Activated CD4-positive, alpha-beta T cell treated with anti-CD3 and anti-CD28 coated beads, Interleukin-2, Interleukin-4, amounts not matched to agents 100 ng/mL and 50 ng/mL, durations not matched to agents 16 hours and 8 hours (primary cell): ENCODE measurements at regions not wholly inside any gene's neighbourhood (a gene's known extent, or its start where the extent isn't known, plus 50 kb on each side); places are given as distances from the start of the nearest gene placed in this dataset.

Experiments used
- DNase-seq: peaks from one replicate; pipeline ENCODE4 v3.0.0-alpha.2; 2020; ENCODE audit warnings: low spot score

DNA sequence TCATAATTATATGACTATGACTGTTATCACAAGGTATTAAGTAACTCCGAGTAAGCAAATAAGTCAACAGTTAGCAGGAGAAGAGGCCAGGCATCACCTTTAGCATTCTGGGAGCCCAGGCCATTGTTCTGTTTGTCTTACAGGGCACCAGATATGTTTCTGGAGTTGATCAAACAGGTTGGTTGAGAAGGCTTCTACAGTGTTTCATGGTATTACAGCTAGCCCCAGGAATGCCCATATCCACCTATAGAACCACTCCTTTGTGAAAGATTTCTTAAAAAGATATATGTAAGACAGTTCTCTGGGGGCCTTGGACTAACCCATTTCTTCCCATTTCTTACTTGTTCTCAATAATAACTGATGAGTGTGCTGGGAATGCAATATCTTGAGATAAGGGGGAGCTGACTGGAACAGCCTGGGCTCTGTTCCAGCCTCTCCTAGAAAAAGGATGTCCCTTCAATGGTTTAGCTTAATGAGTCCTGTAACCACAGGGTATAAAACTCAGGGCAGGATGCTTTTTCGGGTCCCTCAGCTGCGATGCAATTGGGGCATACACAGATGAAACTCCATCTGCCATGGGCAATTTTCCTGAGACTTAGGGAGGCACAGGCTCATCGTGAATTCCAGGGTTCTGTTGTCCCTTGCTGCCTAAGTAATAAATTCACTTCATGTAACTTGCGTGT, 286.4 kb downstream of the BAMBI start:
- no peak for DNase-seq

DNA sequence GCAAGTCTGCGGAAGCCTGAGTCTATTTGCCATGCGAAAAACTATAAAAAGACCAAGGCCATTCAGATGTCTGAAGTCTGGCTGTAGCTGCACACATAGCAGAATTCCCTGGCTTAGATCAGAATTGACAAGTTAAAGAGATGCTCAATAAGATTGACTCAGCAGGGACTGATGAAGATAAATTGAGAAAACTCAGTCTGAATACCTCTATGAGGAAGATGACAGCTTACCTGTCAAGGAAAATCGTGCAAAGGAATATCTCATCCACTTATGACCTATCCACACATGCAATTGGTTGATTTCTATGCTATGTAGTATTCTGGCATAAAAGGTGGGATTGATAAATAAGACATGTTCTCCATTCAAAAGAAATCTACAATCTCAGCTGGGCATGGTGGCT, 288.6 kb downstream of the BAMBI start:
- DNase-seq, result no peak

DNA sequence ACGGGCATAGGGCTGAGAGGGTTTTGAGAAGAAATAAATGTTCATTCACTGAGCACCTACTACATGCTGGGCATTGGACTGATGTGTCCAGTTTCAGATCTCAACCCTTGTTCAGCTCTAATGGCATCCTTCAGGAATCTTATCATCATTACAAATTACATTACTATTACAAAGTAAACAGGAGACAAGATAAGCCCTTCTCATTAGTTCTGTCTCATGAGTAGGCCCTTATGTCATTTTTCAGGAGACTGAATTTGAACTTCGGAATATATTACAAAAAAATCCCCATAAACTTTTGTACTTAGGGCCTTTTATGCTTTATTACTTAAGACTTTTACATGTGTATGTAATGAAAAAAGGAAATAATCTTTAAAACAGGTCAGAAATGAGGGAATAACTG, 289.7 kb downstream of the BAMBI start:
- no peak for DNase-seq

DNA sequence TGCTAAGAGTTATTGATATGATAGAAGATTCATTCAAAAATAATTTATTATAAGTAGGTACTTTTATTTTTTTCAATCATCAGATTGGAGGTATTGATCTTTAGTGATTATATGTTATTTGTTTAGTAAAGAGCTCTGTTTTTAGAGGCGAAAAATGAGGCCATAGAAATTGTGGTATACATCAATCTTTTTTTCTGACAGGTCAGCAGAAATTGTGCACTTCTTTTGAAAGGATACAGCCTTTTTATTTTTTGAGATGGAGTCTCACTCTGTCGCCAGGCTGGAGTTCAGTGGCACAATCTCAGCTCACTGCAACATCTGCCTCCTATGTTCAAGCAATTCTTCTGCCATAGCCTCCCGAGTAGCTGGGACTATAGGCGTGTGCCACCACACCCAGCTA, 292.1 kb downstream of the BAMBI start:
- DNase-seq, result no peak

DNA sequence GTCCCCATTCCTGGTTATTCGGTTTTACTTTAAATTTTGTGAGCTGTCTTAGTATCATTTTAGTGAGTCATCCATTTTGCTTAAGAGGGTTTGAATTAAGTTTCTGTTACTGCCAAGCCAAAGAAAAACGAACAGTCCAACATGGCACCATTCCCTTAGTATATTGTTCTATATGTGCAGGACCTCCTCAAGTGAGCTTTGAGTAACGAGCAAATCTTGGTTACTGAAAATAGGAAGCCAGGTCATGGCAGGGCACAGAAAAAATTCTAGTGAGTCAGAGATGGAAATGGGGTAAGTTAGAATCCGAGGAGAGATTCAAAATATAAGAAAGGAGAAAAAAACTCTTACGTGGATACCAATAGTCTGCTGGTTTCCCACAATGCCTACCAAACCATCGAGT, 292.9 kb downstream of the BAMBI start:
- no peak for DNase-seq

DNA sequence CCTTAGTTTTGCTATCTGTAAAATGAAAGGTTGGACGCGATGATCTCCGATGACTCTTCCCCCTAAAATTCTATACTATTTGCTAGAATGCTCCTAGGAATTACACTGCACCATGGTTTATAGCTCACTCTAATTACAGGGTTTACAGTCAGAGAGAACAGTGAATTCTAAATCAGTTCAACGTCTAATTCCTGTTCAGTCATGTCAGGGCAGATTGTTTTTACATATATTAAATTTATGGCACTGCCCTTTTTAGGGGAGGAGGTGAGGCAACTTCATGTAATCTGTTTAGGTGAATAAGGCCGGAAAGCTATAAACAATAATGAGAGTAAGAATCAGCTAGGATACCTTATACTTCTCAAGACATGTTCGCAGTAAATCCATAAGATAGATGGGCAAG, 293.9 kb downstream of the BAMBI start:
- no peak for DNase-seq

DNA sequence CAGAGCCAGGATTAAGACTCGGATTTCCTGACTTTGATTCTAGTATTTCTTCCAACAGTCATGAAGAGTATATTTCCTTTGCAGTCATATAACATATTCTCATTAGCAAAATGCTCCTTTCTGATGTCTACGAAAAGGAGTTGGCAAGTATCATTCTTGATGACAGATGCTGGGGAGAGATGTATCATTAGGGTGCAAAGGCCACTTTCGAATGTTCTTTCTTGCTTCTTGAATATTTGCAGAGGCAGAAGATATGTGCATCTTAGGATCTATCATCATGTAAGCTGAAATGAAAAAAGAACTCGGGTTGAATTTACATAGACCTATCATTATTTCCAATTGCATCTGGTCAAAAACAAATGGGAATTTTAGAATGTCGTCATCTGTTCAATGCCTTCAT, 294.4 kb downstream of the BAMBI start:
- DNase-seq, result no peak

DNA sequence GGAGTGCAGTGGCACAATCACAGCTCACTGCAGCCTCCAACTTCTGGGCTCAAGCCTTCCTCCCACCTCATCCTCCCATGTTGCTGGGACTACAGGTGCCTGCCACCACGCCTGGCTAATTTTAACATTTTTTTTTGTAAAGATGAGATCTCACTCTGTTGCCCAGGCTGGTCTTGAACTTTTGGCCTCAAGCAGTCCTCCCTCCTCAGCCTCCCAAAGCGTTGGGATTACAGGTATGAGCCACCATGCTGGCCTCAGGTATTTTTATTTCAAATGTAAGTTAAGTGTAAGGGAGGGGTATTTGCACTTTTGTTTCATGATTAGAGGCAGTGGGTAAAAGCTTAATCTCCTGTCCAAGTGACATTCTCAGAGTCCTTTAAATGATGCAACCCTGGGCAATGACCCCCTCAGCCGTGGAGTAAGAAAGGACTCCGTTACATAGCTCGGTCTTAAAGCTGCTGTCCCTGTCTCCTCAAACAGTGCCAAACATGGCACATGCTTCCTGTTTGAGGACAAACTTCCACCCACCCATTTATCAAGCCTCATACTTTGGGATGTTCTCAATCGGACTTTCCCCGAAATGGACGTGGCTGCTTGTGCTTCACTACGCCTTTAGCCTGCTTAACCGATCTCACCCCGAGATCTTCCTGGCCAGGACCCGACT, 296.1 kb downstream of the BAMBI start:
- no peak for DNase-seq

DNA sequence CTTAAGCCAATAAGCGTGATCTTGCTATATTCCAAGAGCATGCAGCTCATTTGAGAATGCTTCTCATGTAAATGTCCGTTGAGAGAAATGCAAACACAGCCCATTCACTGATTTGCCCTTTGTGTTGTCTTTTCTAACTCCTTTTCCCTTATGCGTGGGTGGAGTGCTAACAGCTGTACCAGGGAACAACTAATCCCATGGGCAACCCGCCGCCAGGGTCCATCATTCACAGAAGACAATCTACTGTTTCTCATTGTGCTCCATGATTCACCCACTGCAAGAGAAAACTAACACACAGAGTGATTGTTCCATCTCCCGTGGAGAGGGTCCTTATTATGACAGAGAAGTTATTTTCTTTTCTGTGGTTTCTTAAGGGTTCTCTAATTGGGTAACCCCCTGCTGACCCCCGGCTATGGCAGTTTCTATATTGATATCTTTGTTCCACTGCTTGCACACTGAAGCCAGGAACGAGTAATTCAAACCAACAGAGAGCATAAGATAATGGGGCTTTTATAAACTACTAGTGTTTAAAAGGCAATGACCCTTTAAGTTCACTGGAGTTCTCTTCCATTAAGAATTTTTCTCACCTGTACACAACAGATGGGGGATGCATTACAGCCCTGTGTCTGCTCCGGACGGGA, 298.7 kb downstream of the BAMBI start:
- DNase-seq, result no peak

DNA sequence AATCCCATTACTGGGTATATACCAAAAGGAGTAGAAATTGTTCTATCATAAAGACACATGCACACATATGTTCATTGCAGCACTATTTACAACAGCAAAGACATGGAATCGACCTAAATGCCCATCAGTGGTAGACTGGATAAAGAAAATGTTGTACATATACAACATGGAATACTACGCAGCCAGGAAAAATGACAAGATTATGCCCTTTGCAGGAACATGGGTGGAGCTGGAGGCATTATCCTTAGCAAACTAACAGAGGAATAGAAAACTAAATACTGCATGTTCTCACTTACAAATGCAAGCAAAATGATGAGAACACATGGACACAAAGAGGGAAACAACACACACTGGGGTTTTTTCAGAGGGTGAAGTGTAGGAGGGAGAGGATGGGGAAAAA, 300.2 kb downstream of the BAMBI start:
- no peak for DNase-seq

DNA sequence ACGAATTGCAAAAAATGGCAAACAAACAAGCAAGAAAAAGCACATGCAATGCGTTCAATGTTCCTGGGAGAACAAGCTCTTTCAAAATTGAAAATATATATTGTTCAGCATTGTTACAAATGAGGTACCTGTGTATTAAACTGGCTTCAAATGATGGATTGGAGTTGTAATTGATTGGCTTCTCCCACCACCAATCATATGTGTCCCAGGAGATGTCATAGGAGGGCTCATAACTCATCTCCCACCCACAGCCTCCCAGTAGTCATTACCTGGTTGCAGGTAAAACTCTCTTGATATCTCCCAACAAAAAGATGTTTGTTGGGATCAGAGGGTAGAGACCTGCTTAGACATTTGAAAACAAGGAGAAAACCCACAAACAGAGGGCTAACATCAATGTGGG, 302.9 kb downstream of the BAMBI start:
- DNase-seq, result no peak

DNA sequence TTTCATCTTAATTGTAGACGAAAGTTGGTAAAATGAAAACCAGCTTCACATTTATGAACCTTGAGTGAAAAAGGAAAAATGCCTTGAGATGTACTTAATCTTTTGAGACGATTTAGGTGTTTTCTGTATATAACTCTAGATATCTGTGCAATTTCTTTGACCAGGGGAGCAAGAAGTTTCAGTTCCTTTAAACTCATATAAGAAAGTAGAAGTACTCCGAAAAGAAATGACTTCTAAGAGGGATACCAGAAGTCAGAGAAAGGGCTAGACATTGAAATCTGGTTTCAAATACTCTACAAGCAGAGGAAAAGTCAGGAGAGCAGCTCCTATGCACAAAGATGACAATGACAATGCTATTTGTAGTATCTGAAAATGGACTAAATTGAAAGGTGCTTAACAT, 303.7 kb downstream of the BAMBI start:
- no peak for DNase-seq

DNA sequence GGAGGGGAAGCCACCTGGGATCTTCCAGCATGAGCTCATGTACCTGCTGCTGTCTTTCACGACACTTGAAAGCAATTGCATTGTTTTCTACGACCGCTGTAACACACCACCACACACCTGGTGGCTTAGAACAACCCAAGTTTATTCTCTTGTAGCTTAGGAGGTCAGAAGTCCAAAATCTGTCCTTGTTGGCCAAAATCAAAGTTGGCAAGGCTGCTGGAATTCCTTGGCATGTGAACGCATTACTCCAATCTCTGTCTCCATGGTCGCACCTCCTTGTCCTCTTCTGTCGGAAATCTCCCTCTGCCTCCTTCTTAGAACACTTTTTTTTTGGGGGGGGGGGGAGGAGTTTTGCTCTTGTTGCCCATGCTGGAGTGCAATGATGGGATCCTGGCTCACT, 305.7 kb downstream of the BAMBI start:
- no peak for DNase-seq

DNA sequence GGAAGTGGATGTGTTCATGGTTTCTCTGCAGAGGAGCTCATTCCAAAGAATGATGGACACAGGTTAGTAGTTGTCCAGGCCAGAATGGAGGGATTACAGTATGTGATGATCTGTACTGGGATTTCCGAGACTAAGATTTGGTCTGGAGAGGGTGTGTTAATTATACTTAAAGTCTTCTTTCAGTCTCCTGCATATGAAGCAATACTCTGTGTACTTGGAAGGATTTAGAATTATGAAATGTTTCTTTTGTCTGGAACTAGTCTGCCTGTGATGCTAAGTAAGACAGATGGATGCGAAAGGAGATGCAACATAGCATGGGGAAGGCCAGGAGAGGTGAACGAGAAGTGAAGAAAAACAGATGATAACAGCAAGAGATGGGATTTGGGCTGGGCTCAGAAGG, 305.1 kb upstream of the LYZL1 start:
- no peak for DNase-seq

DNA sequence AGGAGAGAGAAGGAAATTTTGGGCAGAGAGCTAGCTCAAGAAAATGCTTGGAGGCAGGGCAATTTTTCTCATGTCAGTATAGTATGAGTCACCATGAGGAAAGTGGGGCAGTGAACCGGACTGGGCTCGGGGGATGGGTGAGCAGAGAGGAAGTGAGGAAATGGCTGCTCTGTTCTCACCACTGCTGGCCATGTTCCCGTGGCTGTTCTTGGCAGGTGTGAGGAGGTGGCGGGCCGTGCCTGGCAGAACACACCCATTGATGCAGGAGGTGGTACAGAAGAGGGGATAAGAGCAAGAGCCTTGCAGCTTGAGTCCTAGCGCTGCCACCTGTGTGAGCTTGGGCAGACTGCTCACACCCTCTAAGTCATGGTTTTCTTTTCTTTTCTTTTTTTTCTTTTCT, 304.4 kb upstream of the LYZL1 start:
- DNase-seq, result no peak

DNA sequence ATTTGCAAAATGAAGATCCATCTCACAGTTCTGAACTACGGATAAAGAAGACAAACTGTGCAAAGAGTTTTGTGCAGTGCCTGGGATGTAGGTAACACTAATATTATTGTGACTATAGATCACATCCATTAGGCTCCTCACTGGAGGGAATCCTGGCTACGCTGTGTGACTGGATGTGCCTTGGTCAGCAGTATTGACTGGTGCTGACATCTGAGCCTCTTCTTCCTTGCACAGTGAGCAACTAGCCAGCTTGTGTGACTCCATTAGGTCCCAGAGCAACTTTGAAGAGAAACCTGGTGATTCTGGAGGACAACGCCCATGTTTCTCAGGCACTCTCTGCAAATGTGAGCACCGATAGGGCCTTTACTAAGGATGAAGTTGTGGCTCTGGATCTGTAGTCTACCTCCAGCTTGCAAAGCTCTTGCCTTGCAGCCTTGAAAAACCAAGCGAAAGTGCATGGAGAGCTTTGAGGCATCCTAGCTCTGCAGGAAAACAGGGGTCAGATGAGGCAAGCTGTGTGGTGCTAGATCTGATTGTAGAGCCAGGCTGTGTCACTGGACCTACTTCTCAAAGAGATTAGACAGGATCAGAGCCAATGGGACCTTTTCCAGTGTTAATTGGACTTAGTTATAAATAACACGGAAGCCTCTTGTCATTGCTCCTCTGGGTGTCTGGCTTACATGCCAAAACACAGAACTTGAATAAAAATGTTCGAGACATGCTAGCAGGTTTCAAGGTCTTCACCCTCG, 303.6 kb upstream of the LYZL1 start:
- DNase-seq, result no peak

DNA sequence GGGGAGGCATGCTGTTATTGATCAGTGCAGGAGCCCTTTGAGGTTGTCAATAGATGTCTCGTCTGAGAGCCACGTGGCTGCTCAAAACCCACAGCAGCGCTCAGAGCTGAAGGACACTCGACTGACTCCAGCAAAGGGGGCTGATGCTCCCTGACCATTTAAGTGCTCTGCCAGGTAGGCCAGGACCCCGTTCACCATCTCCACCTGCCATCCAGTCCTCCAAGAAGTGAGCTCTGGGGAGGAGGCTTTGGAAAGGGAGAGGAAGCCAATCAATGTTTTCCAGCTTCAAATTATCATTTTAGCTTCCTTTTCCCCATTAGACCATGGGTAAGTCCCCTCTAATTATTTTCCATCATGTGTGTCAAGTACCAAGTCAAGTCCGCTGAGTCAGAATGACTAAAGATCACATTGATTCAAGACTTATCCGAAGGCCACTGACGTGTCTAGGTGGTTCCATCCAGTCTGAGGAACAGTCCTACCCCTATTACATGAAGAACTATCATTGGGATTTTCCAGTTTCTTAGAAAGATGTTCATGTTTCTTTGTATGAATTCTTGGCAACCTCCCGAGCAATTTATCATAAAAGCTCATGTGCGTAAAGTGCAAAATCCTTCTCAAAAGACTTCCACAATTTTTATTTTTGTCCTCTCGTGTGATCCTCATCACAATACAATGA, 302.6 kb upstream of the LYZL1 start:
- DNase-seq, result no peak

DNA sequence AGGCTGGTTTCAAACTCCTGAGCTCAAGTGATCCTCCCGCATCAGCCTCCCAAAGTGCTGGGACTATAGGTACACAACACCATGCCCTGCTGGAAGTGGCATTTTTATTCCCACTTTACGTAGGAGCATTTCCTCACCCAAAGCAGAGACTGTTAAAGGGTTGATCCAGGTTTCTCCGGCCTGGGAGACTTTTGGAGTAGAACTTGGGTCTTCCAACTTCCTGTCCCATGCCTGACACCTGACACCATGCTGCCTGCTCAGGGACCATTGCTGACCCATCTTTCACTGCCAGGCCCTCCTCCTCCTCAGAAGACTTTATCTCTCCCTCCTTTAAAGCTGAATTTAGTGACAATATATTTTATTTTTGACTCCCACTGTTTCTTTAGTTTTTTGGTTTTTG, 302.0 kb upstream of the LYZL1 start:
- DNase-seq, result no peak

DNA sequence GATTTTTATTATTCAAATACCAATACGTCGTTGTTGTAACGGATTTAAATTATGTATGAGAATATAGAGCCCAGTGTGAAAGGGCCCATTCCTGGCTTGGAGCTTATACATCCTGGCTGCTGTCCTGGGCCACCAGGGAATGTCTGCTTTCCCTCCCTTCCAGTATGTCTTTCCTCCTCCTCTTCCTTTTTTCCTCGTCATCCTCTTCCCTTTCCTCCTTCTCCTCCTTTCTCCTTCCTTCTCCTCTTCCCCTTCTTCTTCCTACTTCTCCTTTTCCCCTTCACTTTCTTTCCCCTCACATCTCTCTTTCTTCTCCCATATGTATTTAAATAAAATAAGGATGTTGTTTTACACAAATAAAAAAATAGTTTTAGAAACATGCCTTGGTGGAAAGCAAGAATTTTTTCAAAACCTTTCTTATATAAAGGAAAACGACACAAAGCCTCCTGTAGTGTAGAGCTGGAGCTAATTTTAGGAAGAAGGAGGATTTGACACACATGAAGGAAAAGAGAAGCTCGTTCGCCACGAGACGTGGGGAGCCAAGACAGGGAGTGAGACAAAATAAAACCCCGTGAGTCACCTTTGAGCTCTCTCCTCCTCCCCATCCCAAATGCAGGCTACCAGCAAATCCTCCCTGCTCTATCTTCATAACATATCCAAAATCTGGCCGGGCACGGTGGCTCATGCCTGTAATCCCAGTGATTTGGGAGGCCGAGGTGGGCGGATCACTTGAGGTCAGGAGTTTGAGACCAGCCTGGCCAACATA, 301.1 kb upstream of the LYZL1 start:
- DNase-seq, result no peak

DNA sequence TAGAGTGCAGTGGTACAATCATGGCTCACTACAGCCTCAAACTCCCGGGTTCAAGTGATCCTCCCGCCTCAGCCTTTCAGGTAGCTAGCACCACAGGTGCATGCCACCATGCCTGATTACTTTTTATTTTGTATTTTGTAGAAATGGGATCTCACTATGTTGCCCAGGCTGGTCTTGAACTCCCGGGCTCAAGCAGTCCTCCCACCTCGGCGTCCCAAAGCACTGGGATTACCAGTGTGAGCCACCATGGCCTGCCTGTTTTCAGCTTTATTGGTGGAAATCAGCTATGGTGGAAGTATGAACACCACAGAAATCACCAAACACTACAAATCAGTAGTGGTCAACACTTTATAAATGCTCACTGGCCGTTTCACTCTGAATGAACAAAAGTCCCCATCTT, 299.9 kb upstream of the LYZL1 start:
- no peak for DNase-seq
